Thymus (tissue), 11 donors: ENCODE measurements at regions not wholly inside any gene's neighbourhood (a gene's known extent, or its start where the extent isn't known, plus 50 kb on each side); places are given as distances from the start of the nearest gene placed in this dataset.

Source experiments
- DNase-seq, 9 donors: peaks; one replicate each; pipeline ENCODE4 v3.0.0-alpha.2; 2013; ENCODE audit warnings: low spot score in 9 of 9, low read depth in 6 of 9, missing footprints in 1 of 9
- H3K27ac ChIP-seq, 2 donors: one replicate each; pipeline ENCODE4 v1.5.1; 2013; ENCODE audit warnings: control low read depth in 1 of 2, low read depth in 1 of 2, low read length in 1 of 2, mild to moderate bottlenecking in 1 of 2, moderate library complexity in 1 of 2
- H3K27me3 ChIP-seq, 2 donors: one replicate each; pipeline ENCODE4 v1.5.1; 2013; ENCODE audit warnings: low read length in 1 of 2; ENCODE audit not compliant: control insufficient read depth in 2 of 2, insufficient read depth in 1 of 2
- H3K36me3 ChIP-seq, 2 donors: one replicate each; pipeline ENCODE4 v1.5.1; 2013; ENCODE audit warnings: low read length in 1 of 2, mild to moderate bottlenecking in 1 of 2, moderate library complexity in 1 of 2; ENCODE audit not compliant: control insufficient read depth in 2 of 2, insufficient read depth in 2 of 2
- H3K4me1 ChIP-seq, 2 donors: one replicate each; pipeline ENCODE4 v1.5.1; 2013; ENCODE audit warnings: low read length in 2 of 2; ENCODE audit not compliant: control insufficient read depth in 2 of 2, insufficient read depth in 2 of 2
- H3K4me3 ChIP-seq, 2 donors: one replicate each; pipeline ENCODE4 v1.5.1; 2013; ENCODE audit warnings: low read length in 2 of 2, control low read depth in 1 of 2, mild to moderate bottlenecking in 1 of 2
- H3K9me3 ChIP-seq, 2 donors: one replicate each; pipeline ENCODE4 v1.5.1; 2013; ENCODE audit warnings: low read length in 1 of 2, mild to moderate bottlenecking in 1 of 2; ENCODE audit not compliant: control insufficient read depth in 2 of 2, insufficient read depth in 1 of 2
- WGBS: extraction: QIAGEN DNeasy Blood & Tissue Kit; methylation state at CpG from one replicate; pipeline ENCODE4 v1.1.7; 2013; 5-methylcytosine and 5-hydroxymethylcytosine counted together
- donor health status: healthy.

GRCh38 chr13:73778242-73778864 is 355.9 kb downstream of the KLF12 start:
- H3K36me3 ChIP-seq = peaks cover 0 to 2% of the 10 kb centered on the region in 2 donors
- WGBS = 97% methylated on average over 17 of the region's 17 CpGs
- H3K27ac ChIP-seq = no peak overlapping the region
- H3K27me3 ChIP-seq = no peaks in the 10 kb centered on the region
- no peak for DNase-seq
- H3K4me3 ChIP-seq = no peak overlapping the region
- no peaks in the 10 kb centered on the region for H3K9me3 ChIP-seq
- no peaks in the 10 kb centered on the region for H3K4me1 ChIP-seq

DNA sequence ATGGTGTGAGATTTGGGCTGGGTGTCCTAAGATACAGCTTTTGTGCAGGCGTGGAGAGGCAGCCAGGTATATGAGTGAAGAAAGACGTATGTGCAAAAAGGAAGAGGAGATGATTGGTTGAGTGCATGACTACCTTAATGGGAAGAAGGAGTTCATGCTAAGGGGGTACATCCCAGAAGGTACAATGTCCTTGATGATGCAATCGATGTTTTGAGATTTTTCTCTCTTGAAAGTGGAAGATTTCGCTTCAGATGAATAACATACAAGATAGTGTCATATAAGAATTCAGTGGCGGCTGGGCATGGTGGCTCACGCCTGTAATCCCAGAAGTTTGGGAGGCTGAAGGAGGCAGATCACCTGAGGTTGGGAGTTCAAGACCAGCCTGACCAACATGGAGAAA is 357.1 kb downstream of the KLF12 start:
- Histone ChIP-seq H3K27me3 (no peaks in the 10 kb centered on the region), H3K9me3 (no peaks in the 10 kb centered on the region), H3K4me1 (no peaks in the 10 kb centered on the region), H3K27ac (no peak overlapping the region), H3K36me3 (peaks cover 0 to 2% of the 10 kb centered on the region in 2 donors), H3K4me3 (no peak overlapping the region)
- WGBS = 97% methylated on average over 6 of the region's 6 CpGs
- no peak for DNase-seq

- H3K4me1 ChIP-seq = no peaks in the 10 kb centered on the region
- no peaks in the 10 kb centered on the region for H3K27me3 ChIP-seq
- no peak overlapping the region for H3K27ac ChIP-seq
- H3K4me3 ChIP-seq = no peak overlapping the region
- H3K9me3 ChIP-seq = no peaks in the 10 kb centered on the region
- peaks cover 0 to 2% of the 10 kb centered on the region in 2 donors for H3K36me3 ChIP-seq
- 99% methylated on average over 3 of the region's 3 CpGs for WGBS
- DNase-seq = no peak
These were observed 357.9 kb downstream of the KLF12 start for GRCh38 chr13:73776151-73776785.

GRCh38 chr13:73773168-73773549 is 361.0 kb downstream of the KLF12 start:
- no peaks in the 10 kb centered on the region for H3K27me3 ChIP-seq
- WGBS = 95% methylated on average over 3 of the region's 3 CpGs
- H3K27ac ChIP-seq = no peak overlapping the region
- H3K9me3 ChIP-seq = no peaks in the 10 kb centered on the region
- H3K4me1 ChIP-seq = no peaks in the 10 kb centered on the region
- no peak for DNase-seq
- H3K36me3 ChIP-seq = no peaks in the 10 kb centered on the region
- no peak overlapping the region for H3K4me3 ChIP-seq

- Histone ChIP-seq H3K27me3 (no peaks in the 10 kb centered on the region), H3K36me3 (no peaks in the 10 kb centered on the region), H3K27ac (no peak overlapping the region), H3K9me3 (no peaks in the 10 kb centered on the region), H3K4me1 (peaks cover 0 to 4% of the 10 kb centered on the region in 2 donors), H3K4me3 (no peak overlapping the region)
- 69% methylated on average over 8 of the region's 8 CpGs for WGBS
- no peak for DNase-seq
These were observed 361.6 kb downstream of the KLF12 start for GRCh38 chr13:73772449-73773167.

GRCh38 chr13:73767747-73768315 is 366.4 kb downstream of the KLF12 start:
- H3K27ac ChIP-seq = no peak overlapping the region
- no peaks in the 10 kb centered on the region for H3K27me3 ChIP-seq
- 90% methylated on average over 4 of the region's 4 CpGs for WGBS
- H3K9me3 ChIP-seq = no peaks in the 10 kb centered on the region
- H3K4me1 ChIP-seq = peaks cover 19 to 22% of the 10 kb centered on the region in 2 donors
- H3K36me3 ChIP-seq = no peaks in the 10 kb centered on the region
- peak in 1 of 9 donors; percentile 23 for DNase-seq
- H3K4me3 ChIP-seq = no peak overlapping the region

DNA sequence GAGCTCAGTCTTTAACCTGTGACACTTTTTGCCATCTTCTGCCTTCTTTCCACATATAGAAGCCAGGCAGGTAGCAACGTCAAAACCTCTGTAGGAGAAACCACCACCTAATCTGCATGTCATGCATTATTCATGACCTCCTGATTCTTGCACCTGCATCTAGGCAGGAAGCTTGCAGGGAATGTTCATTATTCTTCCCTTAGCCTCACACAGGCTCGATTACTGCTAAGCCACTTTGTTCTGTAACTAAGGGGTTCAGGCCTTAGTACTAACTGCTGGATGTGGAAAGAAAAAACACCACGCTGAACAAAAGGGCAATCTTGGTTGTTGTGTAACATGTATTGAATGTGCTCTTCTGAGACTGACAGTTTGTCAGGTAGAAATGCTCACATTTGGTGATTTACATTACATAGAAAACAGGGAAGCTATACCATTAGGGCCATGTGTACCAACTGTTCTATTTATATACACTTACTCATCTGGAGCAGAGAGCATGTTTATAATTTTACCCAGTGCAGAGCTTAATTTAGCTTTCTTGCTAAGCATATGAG is 366.9 kb downstream of the KLF12 start:
- no peaks in the 10 kb centered on the region for H3K9me3 ChIP-seq
- H3K4me3 ChIP-seq = no peak overlapping the region
- no peaks in the 10 kb centered on the region for H3K36me3 ChIP-seq
- H3K4me1 ChIP-seq = peaks cover 19 to 22% of the 10 kb centered on the region in 2 donors
- peak in 4 of 9 donors; percentile 14 to 48 (median 24) for DNase-seq
- H3K27me3 ChIP-seq = no peaks in the 10 kb centered on the region
- WGBS = 24% methylated on average over 3 of the region's 3 CpGs
- H3K27ac ChIP-seq = peak overlapping the region; percentile 27 to 68

DNA sequence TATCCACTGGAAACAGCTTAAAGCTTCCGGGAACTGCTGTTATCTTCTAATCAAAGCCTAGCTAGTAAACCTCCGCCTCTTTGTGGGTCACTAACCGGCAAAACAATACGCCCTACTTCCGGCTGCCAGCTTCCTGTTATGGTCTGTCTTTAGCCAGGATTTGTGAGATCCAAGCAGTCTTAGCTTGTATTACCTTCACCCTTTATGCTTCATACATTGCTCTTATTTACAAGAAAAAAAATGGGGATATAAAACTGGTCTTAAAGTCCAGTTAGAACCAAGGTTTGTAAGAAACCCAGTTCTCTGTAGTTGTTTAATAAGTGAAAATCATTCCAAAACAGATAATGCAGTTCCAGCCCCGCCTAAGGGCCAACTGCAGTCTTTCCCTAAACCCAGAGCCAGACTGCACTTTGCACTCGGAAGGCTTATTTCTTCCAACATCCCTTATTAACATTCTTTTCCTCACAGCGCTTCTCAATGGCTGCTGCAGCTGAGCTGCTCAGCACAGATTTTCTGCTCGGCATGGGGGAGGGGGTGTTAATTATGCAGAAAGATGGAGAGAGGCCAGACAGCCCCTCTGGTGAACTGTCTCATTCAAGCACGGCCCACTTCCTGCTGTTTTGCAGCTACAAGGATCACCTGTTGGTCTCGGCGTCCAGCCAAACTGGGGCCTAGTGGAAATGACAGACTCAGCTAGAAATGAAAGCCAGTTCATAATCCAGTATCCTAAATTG is 368.4 kb downstream of the KLF12 start:
- H3K27ac ChIP-seq = peak overlapping the region; percentile 80 to 89
- DNase-seq = peak in 7 of 9 donors; percentile 20 to 77 (median 49)
- no peaks in the 10 kb centered on the region for H3K27me3 ChIP-seq
- 8% methylated on average over 12 of the region's 12 CpGs for WGBS
- no peaks in the 10 kb centered on the region for H3K9me3 ChIP-seq
- H3K36me3 ChIP-seq = no peaks in the 10 kb centered on the region
- H3K4me3 ChIP-seq = no peak overlapping the region
- peaks cover 19 to 22% of the 10 kb centered on the region in 2 donors for H3K4me1 ChIP-seq
